Activated T-helper 1 cell treated with anti-CD3 and anti-CD28 coated beads, Interleukin-12 subunit alpha, Interleukin-12 subunit beta, Interleukin-2, Interleukin-4 antibody, amounts not matched to agents 30 ng/mL and 10 ng/mL and 1 ng/mL, durations not matched to agents 14 hours and 24 hours and 36 hours (primary cell): ENCODE measurements at regions not wholly inside any gene's neighbourhood (a gene's known extent, or its start where the extent isn't known, plus 50 kb on each side); places are given as distances from the start of the nearest gene placed in this dataset.
"Not testable (repeated sequence)": the region's sequence is repeated elsewhere in the genome, so short reads cannot be mapped to it uniquely, and the experiment has no call there.

ENCODE experiments used
- DNase-seq: peaks from one replicate; pipeline ENCODE4 v3.0.0; 2021; ENCODE audit warnings: low spot score
- H3K27ac Mint-ChIP-seq: one replicate; pipeline ENCODE4 v1.8.0; 2021; ENCODE audit warnings: mild to moderate bottlenecking, mixed read lengths
- H3K27me3 Mint-ChIP-seq: one replicate; pipeline ENCODE4 v1.8.0; 2022; ENCODE audit warnings: mild to moderate bottlenecking, moderate library complexity, mixed read lengths; ENCODE audit not compliant: insufficient read depth
- H3K36me3 Mint-ChIP-seq: one replicate; pipeline ENCODE4 v1.8.0; 2021; ENCODE audit warnings: low read depth, mixed read lengths
- H3K4me1 Mint-ChIP-seq: one replicate; pipeline ENCODE4 v1.8.0; 2021; ENCODE audit warnings: low read depth, mixed read lengths
- H3K4me3 Mint-ChIP-seq: one replicate; pipeline ENCODE4 v1.8.0; 2021; ENCODE audit warnings: mild to moderate bottlenecking, moderate library complexity, mixed read lengths
- H3K9me3 Mint-ChIP-seq: one replicate; pipeline ENCODE4 v1.8.0; 2021; ENCODE audit warnings: mixed read lengths
- intact Hi-C: fragments of 100-400 bp; cut with micrococcal nuclease; formaldehyde crosslinking; loops from one replicate; pipeline ENCODE4 v1.15.1; 2024

DNA sequence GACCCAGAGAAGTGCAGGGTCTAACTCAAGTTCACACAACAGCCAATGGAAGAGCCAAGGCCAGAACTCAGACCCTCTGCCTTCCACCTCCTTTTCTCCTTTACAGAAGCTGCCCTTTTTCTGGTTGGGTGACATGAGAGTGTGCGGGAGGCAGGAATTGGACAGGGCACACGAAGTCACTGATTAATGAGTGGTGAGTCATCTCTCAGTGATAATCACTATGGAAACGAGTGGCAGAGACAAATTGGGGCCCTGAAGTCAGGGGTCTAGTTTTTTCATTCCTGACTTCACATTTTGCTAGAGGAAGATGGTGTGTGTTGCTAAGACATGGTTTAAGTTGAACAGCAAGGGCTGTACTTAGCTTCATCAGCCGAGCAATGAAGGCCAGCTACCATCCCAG, 312.7 kb upstream of the CCL2 start:
- Mint-ChIP-seq H3K36me3 (no peaks in the 10 kb centered on the region), H3K9me3 (no peaks in the 10 kb centered on the region), H3K27ac (no peak overlapping the region), H3K4me3 (no peak overlapping the region), H3K27me3 (peaks cover 11% of the 10 kb centered on the region), H3K4me1 (no peaks in the 10 kb centered on the region)
- DNase-seq, result no peak
- intact Hi-C loops, result no loop called here

DNA sequence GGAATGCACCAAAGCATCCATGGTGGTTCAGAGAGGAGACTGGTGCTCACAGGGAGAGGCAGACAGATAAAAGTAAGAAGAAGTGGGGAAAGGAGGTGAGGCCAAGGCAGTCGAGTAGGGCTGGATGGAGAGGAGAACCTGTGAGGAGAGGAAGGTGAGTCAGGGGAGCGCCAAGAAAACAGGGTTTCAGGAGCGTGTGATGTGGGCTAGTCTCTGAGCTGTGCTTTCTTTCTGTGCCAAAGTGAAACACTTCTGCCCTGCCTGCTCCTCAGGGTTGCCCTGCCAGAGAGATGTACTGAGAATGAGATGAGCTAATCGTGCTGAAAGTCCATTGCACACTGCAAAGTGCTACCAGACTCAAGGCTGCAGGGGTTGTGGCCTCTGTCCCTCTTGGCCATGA, 310.7 kb upstream of the CCL2 start:
- no peak for DNase-seq
- H3K27ac Mint-ChIP-seq, result no peak overlapping the region

DNA sequence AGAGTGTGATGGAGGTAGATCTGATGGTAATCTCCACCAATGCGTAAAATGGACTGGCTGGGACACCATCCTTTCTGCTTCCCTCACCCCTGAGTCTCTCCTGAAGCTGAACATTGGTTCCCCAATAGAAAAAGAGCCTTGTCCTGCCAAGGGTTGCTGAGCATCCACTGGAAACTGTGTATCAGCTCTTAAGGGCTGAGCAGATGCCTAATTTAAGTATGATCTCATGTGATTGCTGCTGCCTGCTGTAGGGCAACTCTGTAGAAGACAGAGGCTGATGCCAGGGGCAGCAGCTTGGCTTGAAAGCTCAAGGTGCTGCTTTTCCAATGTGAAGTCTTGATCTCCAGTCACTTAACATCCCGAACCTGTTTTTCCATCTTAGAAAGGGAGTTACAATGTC, 310.3 kb upstream of the CCL2 start:
- H3K36me3 Mint-ChIP-seq, result no peaks in the 10 kb centered on the region
- intact Hi-C loops, result no loop called here
- peaks cover 11% of the 10 kb centered on the region for H3K27me3 Mint-ChIP-seq
- no peak overlapping the region for H3K27ac Mint-ChIP-seq
- H3K4me3 Mint-ChIP-seq, result no peak overlapping the region
- no peaks in the 10 kb centered on the region for H3K4me1 Mint-ChIP-seq
- no peak for DNase-seq
- H3K9me3 Mint-ChIP-seq, result no peaks in the 10 kb centered on the region

More for the DNA sequence above, 310.7 kb upstream of the CCL2 start:
- Mint-ChIP-seq H3K27me3 (peaks cover 11% of the 10 kb centered on the region), H3K9me3 (no peaks in the 10 kb centered on the region), H3K4me1 (no peaks in the 10 kb centered on the region), H3K4me3 (no peak overlapping the region), H3K36me3 (no peaks in the 10 kb centered on the region)
- intact Hi-C loops, result no loop called here

DNA sequence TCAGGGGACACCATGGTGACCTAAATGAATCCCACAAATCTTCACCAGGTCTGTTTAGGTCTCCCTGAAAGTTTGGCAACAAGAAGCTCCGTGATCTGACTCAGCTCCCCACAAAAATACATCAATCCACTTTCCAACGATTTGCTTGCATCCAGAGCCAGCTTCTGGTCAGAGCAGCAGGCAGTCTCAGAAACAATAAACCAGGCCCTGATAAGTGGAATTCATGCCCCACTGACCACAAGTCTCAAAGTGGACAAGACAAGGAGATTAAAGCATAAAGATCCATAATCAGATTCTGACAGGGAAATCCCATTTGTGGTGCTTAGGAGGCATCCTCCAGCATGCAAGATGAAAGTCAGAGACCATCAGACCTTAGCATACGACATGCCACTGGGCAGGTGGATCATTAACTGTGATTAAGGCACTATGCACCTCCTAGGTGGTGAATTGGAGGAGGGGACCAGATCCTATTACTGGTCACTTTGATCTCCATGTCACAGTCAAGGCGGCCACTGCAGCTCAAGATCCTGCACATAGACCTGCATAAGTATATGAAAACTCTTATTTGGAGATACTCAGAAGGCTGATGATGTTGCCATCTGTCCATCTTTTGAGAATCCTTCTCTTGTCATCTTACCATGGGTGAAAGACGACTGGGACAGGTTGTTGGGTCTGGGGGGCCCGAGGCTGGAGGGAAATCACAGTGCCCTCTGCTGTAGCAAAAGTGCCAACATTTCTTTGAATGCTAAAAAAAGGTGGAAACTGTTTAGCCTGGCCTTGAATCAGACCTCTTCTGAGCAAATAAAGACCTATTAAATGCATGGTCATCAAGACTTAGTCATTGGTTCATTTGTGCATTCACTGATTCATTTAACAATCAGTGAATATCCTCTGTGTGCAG, 309.2 kb upstream of the CCL2 start:
- Mint-ChIP-seq H3K4me1 (no peaks in the 10 kb centered on the region), H3K9me3 (no peaks in the 10 kb centered on the region), H3K27me3 (peaks cover 11% of the 10 kb centered on the region), H3K27ac (no peak overlapping the region), H3K36me3 (no peaks in the 10 kb centered on the region), H3K4me3 (no peak overlapping the region)
- DNase-seq, result no peak
- intact Hi-C loops, result no loop called here

DNA sequence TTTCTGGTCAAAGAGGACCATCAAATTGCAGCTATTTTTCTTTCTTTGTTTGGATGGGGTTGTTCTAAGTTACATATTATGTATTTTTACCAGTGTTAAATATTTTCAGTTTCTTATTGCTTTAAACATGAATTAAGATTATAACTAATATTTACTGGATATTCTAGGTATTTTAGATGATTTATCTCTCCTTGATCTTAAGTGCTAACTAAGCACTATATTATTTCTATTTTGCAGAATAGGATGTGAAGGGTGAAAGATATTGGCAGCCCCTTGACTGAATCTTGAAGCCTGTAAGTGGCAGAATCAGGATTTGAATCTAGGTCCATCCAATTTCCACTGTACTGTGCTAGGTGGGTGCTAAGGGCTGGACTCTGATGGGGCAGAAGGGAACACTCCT, 307.3 kb upstream of the CCL2 start:
- Mint-ChIP-seq H3K9me3 (no peaks in the 10 kb centered on the region), H3K36me3 (no peaks in the 10 kb centered on the region), H3K4me1 (no peaks in the 10 kb centered on the region), H3K27ac (no peak overlapping the region), H3K27me3 (peaks cover 8% of the 10 kb centered on the region), H3K4me3 (no peak overlapping the region)
- intact Hi-C loops, result no loop called here
- no peak for DNase-seq

DNA sequence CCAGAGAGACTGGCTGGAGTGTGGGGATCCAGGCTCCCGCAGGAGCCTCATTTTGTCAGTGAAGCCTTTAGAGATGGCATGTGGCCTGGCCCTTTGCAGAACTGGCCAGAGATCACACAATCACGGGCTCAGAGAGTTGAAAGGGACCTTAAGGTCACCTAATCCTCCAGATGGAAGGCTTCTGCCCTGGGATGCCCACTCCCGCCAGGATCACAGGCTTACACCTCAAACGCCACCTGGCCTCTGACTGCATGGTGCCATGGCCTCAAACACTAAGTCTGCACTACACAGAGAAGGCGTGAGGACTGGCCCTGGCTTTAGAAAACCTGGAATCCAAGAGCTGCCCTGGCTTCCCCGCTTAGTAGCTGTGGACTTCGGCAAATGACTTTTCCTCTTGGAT, 306.8 kb upstream of the CCL2 start:
- Mint-ChIP-seq H3K9me3 (no peaks in the 10 kb centered on the region), H3K4me1 (no peaks in the 10 kb centered on the region), H3K36me3 (no peaks in the 10 kb centered on the region), H3K27ac (no peak overlapping the region), H3K4me3 (no peak overlapping the region), H3K27me3 (peaks cover 8% of the 10 kb centered on the region)
- intact Hi-C loops, result no loop called here
- DNase-seq, result no peak

DNA sequence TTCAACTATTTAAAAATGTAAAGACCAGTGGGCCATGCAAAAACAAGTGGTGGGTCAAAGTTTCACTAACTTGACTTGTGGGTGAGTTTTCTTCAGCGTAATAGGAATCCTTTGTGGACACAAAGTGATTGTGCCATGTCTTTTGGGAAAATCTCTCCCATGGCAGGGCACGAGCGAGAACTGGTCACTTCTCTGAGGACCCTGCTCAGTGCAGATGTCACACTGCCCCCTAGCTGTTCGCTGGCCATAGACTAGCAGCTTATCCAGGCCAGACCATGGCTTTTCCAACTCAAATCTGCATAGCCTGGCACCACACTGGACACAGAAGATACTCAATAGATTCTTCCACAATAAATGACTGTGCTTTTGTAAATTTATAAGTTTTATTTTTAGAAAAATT, 306.0 kb upstream of the CCL2 start:
- Mint-ChIP-seq H3K4me1 (no peaks in the 10 kb centered on the region), H3K27me3 (peaks cover 13% of the 10 kb centered on the region), H3K4me3 (no peak overlapping the region), H3K36me3 (no peaks in the 10 kb centered on the region), H3K9me3 (no peaks in the 10 kb centered on the region), H3K27ac (no peak overlapping the region)
- DNase-seq, result no peak
- intact Hi-C loops, result no loop called here

DNA sequence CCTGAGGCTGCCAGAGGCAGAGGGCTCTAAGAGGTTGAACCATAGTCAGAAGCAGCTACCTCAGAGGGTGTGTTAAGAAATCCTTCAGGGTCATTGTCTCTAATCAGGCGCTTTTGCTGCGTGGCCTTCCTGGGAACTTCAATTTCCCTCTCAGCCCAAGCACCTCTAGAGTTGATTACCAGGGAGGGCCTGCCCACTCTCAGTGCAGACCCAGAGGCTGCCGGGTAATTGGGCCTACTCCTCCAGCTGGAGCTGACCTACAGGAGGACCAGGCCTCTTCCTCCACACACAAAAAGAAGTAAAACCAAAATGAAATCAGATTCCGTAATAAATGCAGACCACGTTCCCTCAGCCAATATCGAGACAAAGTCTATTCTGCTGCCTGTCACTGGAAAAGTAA, 305.0 kb upstream of the CCL2 start:
- H3K4me3 Mint-ChIP-seq, result no peak overlapping the region
- intact Hi-C loops, result no loop called here
- H3K36me3 Mint-ChIP-seq, result no peaks in the 10 kb centered on the region
- no peaks in the 10 kb centered on the region for H3K9me3 Mint-ChIP-seq
- H3K4me1 Mint-ChIP-seq, result no peaks in the 10 kb centered on the region
- H3K27me3 Mint-ChIP-seq, result peaks cover 12% of the 10 kb centered on the region
- DNase-seq, result no peak
- no peak overlapping the region for H3K27ac Mint-ChIP-seq

DNA sequence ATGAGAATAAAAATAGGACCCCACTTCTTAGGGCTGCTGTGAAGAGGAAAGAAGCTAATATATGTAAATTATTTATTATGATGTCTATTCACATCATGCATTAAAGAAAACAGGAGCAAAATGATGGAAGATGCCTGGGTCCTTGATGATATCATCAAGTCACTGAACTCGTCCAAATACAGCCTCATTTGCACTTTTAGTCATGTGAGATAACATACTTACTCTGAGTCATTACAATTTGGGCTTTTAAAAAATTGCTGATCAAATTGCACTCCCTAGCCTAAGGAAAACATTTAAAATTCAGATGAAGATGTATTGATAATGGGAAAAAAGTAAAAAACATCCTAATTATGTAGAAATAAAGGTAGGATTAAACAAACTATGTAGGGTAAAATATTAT, 302.7 kb upstream of the CCL2 start:
- no peaks in the 10 kb centered on the region for H3K4me1 Mint-ChIP-seq
- DNase-seq, result no peak
- no peaks in the 10 kb centered on the region for H3K36me3 Mint-ChIP-seq
- no peaks in the 10 kb centered on the region for H3K9me3 Mint-ChIP-seq
- H3K27me3 Mint-ChIP-seq, result peaks cover 15% of the 10 kb centered on the region
- no peak overlapping the region for H3K27ac Mint-ChIP-seq
- H3K4me3 Mint-ChIP-seq, result no peak overlapping the region
- intact Hi-C loops, result no loop called here

DNA sequence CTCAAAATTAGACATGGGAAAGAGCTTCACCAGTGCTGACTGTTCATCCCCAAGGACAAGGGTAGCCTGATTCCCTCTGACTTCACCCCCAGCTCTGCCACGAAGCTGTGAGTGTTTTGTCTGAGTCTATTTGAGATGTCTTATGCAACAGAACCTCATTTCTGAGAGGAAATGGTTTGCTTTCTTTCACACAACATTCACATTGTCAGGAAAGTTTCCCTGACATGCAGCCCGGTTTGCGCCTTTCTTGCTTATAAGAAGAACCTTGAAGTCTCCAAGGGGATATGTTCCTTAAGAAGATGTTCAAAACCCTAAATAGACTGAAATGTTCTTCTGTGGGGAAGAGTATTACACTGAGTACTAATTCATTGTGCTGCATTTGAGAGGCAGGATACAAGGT, 300.5 kb upstream of the CCL2 start:
- intact Hi-C loops, result no loop called here
- DNase-seq, result no peak
- Mint-ChIP-seq H3K36me3 (no peaks in the 10 kb centered on the region), H3K9me3 (peaks cover 7% of the 10 kb centered on the region), H3K4me1 (no peaks in the 10 kb centered on the region), H3K4me3 (no peak overlapping the region), H3K27ac (no peak overlapping the region), H3K27me3 (peaks cover 17% of the 10 kb centered on the region)

DNA sequence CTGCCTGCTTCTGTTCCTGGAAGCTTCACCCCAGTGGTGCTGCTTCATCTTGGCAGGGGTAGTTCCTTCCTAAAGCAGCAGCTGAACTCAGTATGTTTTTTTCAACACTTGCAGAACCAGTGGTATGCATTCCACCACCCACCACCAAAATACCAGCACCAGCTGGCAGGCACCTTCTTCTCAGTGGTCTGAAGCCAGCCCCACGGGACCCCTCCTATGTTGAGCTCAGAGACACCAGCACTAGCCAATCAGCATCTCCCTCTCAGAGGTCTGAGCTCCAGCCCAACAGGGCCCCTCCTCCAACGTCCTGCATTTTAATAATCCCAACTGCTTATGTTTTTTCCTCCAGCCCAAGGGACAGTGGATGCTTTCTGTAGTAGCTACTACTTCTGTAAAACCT, 299.6 kb upstream of the CCL2 start:
- Mint-ChIP-seq H3K27me3 (peaks cover 17% of the 10 kb centered on the region), H3K4me3 (no peak overlapping the region), H3K27ac (no peak overlapping the region), H3K9me3 (peaks cover 13% of the 10 kb centered on the region), H3K36me3 (no peaks in the 10 kb centered on the region), H3K4me1 (no peaks in the 10 kb centered on the region)
- no peak for DNase-seq
- intact Hi-C loops, result no loop called here

DNA sequence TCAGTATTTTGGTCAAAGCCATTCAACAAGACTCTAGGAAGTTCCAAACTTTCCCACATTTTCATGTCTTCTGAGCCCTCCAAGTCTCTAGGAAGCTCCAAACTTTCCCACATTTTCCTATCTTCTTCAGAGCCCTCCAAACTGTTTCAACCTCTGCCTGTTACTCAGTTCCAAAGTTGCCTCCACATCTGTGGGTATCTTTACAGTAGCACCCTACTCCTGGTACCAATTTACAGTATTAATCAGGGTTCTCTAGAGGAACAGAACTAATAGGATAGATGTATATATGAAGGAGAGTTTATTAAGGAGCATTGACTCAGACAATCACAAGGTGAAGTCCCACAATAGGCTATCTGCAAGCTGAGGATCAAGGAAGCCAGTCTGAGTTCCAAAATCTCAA, 296.0 kb upstream of the CCL2 start:
- H3K4me3 Mint-ChIP-seq, H3K36me3 Mint-ChIP-seq, H3K27ac Mint-ChIP-seq, DNase-seq, intact Hi-C loops: not testable (repeated sequence)
- Mint-ChIP-seq H3K4me1 (peaks cover 20% of the 10 kb centered on the region), H3K9me3 (peaks cover 13% of the 10 kb centered on the region), H3K27me3 (peaks cover 14% of the 10 kb centered on the region)

DNA sequence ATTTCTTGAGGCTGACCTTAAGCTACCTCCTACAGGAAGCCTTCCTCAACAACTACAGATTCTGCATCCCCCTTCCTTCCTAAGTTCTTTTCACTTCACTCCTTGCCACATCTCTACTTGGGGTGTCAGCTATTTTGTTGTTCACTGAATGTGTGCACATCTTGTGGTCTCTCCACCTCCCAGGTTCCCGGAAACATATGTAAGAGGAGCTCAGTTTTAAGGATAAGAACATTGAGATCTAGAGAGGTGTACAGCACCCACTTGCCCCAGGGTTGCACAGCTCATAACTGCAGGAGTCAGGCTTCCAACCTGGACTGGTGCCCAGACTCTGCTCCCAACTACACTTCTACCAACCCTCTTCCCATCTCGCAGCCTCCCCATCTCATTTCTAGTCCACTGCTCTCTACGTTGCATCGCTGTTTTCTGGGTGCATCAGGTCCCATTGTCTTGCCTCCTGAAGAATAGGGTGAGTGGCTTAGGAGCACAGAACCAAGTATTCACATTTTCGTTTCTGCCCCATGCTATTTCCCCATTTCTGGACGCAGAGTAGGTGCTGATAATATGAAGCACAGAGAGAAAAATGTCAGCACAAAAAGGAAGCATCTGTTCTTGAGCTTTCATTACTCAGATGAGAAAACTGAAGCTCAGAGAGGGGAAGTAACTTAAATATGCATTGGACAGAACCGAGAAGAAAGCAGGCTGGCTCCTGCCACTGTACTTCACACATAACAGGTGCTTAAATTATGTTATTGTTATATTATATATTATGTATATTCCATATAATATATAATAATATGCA, 292.0 kb upstream of the CCL2 start:
- Mint-ChIP-seq H3K27ac (no peak overlapping the region), H3K4me1 (peaks cover 34% of the 10 kb centered on the region), H3K27me3 (peaks cover 1% of the 10 kb centered on the region), H3K36me3 (no peaks in the 10 kb centered on the region), H3K4me3 (no peak overlapping the region), H3K9me3 (peaks cover 13% of the 10 kb centered on the region)
- intact Hi-C loops, result loop anchor here (10.0 kb wide), 1 partner anchor 402 kb away; the partner anchor contains the start of gene CCL1
- no peak for DNase-seq
